HS-27A (cell line): ENCODE measurements at regions not wholly inside any gene's neighbourhood (a gene's known extent, or its start where the extent isn't known, plus 50 kb on each side); places are given as distances from the start of the nearest gene placed in this dataset.
"Not testable (repeated sequence)": the region's sequence is repeated elsewhere in the genome, so short reads cannot be mapped to it uniquely, and the experiment has no call there.

Experiments
- DNase-seq: peaks from one replicate; pipeline ENCODE4 v3.0.0-alpha.2; 2012; ENCODE audit warnings: low read depth, missing footprints

- no peak for DNase-seq
Measured at GRCh38 chr2:33967103-33967502, 368.0 kb upstream of the FAM98A start.

DNA sequence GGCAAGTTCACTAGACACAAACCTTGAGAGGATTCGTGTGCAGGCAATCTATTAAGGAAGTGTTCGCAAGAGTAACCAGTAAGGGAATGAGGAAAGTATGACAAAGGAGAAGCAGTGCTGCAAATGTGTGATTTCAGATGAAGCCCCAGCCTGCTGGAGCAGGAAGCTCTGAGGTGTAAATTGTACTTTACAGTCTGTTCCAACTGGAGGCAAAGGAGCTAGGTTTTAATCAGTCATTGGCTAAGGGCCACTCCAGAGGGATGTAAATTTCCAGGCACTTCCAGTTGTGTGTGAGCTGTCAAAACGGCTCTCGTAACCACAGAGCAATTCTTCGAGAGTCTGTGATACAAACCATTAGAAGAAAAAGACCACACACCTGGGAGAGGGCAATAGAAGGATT lies 359.5 kb upstream of the FAM98A start:
- DNase-seq = no peak

DNA sequence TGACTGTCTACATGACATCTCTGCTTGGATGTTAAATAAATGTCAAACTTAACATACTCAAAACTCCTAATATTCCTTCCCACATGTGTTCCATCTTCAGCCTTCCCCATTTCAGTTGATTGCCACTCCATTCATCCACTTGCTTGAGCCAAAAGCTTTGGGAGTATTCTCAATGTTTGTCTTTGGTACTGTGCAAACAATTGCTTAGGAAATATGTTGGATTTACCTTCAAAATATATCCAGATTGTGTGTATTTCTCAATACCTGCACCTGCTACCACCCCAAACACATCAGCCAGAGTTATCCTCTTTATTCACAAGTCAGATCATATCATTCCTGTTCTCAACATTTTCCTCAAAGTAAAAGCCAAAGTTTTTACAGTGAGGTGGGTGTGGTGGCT lies 350.3 kb upstream of the FAM98A start:
- DNase-seq = no peak

GRCh38 chr2:33946193-33946592 lies 347.1 kb upstream of the FAM98A start:
- no peak for DNase-seq

DNA sequence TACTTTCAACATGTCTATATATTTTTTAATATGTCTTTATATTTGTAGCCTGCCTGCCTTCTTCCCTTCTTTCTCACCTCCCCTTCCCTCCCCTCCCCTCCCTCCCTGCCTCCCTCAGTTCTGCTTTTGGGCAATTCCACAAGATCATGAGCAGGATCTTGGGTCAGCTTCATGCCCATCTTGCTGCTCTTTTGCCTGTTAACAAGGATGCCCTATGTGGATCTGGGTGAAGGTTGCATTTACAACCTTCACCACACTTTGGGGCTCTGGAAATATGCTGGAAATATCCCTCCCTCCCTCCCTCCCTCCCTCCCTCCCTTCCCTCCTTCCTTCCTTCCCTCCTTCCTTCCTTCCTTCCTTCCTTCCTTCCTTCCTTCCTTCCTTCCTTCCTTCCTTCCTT lies 334.1 kb upstream of the FAM98A start:
- no peak for DNase-seq

DNA sequence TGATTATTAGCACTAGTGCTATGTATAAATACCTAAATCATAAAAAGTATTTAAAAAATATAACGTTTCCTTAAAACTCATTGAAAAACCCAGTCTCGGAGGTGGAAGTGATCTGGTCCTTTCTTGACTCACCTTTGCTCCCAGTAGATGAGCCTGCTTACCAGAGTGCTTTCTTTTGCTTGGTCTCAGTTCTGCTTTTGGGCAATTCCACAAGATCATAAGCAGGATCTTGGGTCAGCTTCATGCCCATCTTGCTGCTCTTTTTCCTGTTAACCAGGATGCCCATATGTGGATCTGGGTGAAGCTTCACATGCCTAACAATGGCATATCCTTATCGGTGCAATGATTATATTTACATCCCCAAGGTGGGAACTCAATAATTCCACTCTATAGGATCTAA lies 332.1 kb upstream of the FAM98A start:
- DNase-seq = no peak

DNA sequence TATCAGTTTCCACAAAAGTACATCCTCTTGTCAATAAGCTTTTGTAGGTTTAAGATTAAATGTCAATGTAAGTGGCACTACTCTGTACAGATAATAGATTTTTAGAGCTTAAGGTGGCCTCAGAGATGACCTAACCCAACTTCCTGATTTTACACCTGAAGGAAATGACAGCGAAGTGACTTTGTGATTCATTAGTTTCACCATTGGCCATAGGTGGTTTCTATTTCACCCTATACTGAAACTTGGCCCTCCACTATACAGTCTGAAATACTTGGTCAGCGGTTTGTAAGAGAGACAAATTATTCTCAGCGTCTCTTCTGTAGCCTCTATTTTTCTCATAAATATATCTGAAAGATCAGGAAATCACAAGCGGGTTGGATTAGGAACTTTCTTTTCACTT lies 330.4 kb upstream of the FAM98A start:
- DNase-seq = no peak

DNA sequence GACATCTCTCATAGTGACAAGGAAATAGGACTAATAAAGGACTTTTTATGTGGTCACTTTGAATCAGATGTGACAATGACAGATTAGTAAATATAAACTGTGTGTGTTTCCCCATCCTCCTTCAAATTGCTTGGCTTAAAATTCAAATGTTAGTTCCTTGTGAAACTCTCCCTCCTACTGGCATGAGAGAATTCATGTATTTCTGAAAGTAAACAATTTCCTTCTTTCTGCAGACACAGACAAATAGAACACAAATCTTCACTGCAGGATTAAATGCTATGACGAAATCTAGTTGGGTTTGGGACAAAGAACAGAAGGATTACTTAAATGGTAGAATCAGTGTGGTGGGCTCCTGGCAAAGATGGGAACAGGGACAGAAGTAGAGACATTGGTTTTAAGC lies 328.7 kb upstream of the FAM98A start:
- no peak for DNase-seq

DNA sequence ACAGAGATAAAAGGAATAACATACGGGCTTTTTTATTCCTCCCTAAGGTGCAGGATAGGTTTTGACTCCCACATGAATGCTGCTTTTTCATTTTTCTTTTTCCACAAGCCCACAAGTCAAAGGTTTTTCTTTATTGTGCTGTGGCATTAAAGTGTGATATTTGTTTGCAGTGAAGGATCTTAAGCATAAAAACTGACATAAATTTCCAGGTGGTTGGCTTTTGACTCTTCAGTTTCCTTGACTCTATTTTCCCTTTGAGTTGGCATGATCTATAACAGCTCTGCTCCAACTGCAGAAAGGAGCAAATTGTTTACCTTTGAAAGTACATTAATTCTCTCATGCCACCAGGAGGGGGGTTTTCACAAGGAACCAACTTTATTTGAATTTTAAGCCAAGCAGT lies 326.2 kb upstream of the FAM98A start:
- no peak for DNase-seq

DNA sequence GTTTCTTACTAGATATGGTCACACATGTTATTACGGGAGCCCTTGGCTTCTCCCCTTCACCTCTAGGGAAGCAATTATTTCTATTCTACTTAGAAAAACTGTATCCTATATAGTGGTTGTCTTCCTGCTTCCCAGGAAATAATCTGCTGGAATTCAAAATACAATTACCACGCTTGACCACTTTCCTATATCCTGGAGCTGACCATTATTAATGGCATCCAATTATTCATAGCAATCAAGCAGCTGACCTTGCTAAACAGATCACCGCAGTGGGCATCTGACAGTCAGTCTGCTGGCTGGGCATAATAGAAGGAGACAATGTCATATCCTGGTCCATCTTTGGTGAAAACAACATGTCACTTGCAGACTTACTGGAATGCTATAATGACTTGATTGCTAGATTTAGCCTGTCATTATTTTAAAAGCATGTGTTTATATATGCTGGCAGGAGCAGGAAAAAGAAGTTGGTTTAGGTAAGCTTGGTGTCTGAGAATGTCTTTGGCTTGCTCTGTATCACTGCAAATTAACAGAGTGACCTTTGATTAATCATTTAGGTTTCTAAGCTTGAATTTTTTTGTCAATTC lies 325.6 kb upstream of the FAM98A start:
- no peak for DNase-seq

DNA sequence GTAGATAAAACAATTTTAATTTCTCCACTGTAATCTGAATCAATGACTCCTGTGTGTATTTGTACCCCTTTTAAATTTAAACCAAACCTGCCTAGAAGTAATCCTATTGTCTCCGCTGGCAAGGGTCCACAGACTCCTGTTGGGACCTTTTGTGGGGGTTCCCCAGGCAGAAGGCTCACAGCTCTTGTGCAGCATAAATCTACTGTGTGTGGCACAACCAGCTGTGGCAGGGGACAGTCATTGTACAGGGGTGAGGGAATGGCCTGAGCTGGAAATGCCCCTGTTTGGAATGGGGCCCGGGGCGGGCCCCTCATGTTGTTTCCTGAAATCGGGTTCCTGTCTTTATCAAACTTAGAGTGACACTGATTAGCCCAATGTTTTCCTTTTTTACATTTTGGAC lies 318.2 kb upstream of the FAM98A start:
- DNase-seq = no peak

GRCh38 chr2:33913071-33913616 lies 314.0 kb upstream of the FAM98A start:
- DNase-seq = no peak

GRCh38 chr2:33911327-33911726 lies 312.2 kb upstream of the FAM98A start:
- DNase-seq = no peak

- no peak for DNase-seq
Measured at GRCh38 chr2:33909945-33910695, 311.0 kb upstream of the FAM98A start.

DNA sequence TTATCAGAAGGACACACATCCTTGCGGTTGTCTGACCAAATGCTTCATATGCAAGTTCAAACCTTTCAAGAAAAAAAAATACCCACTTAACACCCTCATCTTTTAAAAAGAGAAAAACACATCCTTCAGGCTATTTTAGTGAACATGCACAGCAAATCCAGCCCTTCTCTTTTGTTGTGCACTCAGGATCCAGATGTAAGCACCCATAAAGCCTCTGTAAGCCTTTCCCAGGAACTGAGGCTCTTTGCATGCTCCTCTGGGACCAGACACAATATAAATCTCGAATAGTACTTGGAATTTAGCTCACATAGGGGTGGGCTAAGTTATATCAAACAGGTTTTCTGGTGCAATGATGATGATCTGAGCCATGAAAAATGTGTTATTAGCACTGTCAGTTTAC lies 308.8 kb upstream of the FAM98A start:
- no peak for DNase-seq

- not testable (repeated sequence) for DNase-seq
Measured at GRCh38 chr2:33906129-33906528, 307.0 kb upstream of the FAM98A start.

- DNase-seq = no peak
Measured at GRCh38 chr2:33904801-33905200, 305.7 kb upstream of the FAM98A start.

DNA sequence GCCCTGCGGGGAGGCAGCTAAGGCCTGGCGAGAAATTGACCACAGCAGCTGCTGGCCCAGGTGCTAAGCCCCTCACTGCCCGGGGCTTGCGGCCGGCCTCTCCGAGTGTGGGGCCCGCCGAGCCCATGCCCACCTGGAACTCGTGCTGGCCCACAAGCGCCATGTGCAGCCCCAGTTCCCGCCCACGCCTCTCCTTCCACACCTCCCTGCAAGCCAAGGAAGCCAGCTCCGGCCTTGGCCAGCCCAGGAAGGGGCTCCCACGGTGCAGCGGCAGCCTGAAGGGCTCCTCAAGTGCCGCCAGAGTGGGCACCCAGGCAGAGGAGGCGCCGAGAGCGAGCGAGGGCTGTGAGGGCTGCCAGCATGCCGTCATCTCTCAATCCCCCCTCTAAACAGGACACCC lies 304.6 kb upstream of the FAM98A start:
- no peak for DNase-seq

DNA sequence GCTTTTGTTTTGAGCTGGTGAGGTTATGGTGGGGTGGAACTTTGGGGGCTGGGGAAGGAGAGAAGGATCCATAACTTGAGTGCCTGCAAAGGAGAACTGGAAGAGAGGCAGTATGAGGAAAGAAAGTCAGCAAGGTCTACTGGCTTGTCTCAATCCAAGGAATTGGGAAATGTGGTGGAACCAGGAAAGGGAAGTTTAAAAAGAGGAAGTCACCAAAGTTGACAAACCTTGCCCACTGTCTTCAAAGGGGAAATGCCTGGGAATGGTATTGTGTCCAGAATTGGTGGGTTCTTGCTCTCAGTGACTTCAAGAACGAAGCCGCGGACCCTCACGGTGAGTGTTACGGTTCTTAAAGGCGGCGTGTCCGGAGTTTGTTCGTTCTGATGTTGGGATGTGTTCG lies 304.1 kb upstream of the FAM98A start:
- DNase-seq = no peak

DNA sequence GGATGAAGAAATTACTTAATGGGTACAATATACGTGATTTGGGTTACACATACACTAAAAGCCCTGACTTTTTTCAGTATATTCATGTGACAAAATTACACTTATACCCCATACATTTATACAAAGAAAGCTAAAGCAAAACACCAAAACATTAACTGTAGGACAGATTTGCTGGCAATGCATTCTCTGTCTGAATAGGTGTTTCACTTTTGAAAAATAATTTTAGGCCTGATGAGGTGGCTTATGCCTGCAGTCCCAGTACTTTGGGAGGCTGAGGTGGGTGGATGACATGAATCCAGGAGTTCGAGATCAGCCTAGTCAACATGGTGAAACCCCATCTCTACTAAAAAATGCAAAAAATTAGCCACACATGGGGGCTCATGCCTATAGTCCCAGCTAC lies 301.5 kb upstream of the FAM98A start:
- DNase-seq = no peak

DNA sequence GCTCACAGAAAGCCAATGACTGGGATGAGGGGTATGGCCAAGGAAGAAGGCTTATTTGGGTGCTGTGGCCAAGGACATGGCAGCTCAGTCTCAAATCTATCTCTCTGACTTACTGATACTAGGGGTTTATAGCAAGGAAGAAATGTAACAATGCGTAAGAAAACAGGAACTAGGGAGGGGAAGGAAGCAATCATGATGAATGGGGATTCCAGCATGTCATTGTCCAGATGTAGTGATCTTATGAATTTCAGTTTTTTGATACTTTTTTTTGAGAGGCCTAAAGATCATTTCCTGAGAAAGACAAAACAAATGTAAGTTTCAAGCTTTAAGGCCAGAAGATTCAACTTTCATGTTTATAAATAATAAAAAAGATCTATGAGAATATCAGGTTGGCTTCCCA lies 298.6 kb upstream of the FAM98A start:
- no peak for DNase-seq

DNA sequence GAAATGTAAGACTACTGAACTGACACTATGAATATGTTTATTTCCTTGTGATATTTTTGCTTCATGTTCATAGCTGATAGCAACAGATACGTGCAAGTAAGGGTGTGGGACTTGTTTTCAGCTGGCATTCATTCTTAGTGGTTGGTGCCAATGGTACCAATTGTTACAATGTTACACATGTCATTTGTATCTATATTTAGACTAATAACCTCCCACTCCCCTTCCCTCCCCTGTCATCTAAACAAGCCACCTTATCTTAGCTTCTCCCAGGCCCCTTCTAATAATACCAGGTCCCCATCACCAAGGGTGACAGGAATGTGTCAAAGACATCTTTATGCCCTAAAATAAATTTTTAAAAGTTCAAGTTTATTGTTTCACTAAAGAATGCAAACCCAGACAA lies 294.7 kb upstream of the FAM98A start:
- DNase-seq = no peak

- no peak for DNase-seq
Measured at GRCh38 chr2:33891616-33892015, 292.5 kb upstream of the FAM98A start.

GRCh38 chr2:33890686-33891085 lies 291.6 kb upstream of the FAM98A start:
- DNase-seq = no peak
